Liver (tissue), 8 donors: ENCODE measurements at regions not wholly inside any gene's neighbourhood (a gene's known extent, or its start where the extent isn't known, plus 50 kb on each side); places are given as distances from the start of the nearest gene placed in this dataset.

ENCODE experiments used
- DNase-seq: peaks from one replicate; pipeline ENCODE4 v3.0.0-alpha.2; 2017; ENCODE audit warnings: low spot score
- H3K27ac ChIP-seq, 2 donors: one replicate each; pipeline ENCODE4 v1.7.0; 2013; ENCODE audit warnings: inconsistent platforms in 2 of 2, low read length in 2 of 2, control low read depth in 1 of 2, low read depth in 1 of 2, mild to moderate bottlenecking in 1 of 2
- H3K27me3 ChIP-seq, 4 donors: one replicate each; pipeline versions ENCODE4 v1.6.1 to v1.7.0; 2013; ENCODE audit warnings: low read length in 3 of 4, inconsistent platforms in 1 of 4, mild to moderate bottlenecking in 1 of 4, moderate library complexity in 1 of 4; ENCODE audit not compliant: control insufficient read depth in 4 of 4, insufficient read depth in 4 of 4
- H3K36me3 ChIP-seq, 4 donors: one replicate each; pipeline versions ENCODE4 v1.6.1 to v1.7.0; 2013; ENCODE audit warnings: low read length in 3 of 4, mild to moderate bottlenecking in 3 of 4, low read depth in 1 of 4, moderate library complexity in 1 of 4; ENCODE audit not compliant: control insufficient read depth in 4 of 4, insufficient read depth in 3 of 4
- H3K4me1 ChIP-seq, 4 donors: one replicate each; pipeline versions ENCODE4 v1.6.1 to v1.7.0; 2013; ENCODE audit warnings: low read length in 3 of 4, mild to moderate bottlenecking in 3 of 4, moderate library complexity in 1 of 4; ENCODE audit not compliant: control insufficient read depth in 4 of 4, insufficient read depth in 4 of 4
- H3K4me3 ChIP-seq, 3 donors: one replicate each; pipeline versions ENCODE4 v1.6.1 to v1.7.0; 2013; ENCODE audit warnings: low read length in 3 of 3, control low read depth in 1 of 3, low read depth in 1 of 3, mild to moderate bottlenecking in 1 of 3
- H3K9ac ChIP-seq, 2 donors: one replicate each; pipeline ENCODE4 v1.7.0; 2013; ENCODE audit warnings: low read length in 2 of 2, mild to moderate bottlenecking in 2 of 2, moderate library complexity in 2 of 2, control low read depth in 1 of 2, low read depth in 1 of 2
- H3K9me3 ChIP-seq, 4 donors: one replicate each; pipeline versions ENCODE4 v1.6.1 to v1.7.0; 2013; ENCODE audit warnings: low read length in 3 of 4; ENCODE audit not compliant: control insufficient read depth in 4 of 4
- EGR1 ChIP-seq, 2 donors: IDR thresholded peaks; 2 replicates each; pipeline ENCODE4 v1.6.1; 2016 to 2018; ENCODE audit warnings: antibody characterized with exemption in 2 of 2, low read depth in 2 of 2
- FOXA1 ChIP-seq: IDR thresholded peaks from 2 replicates; pipeline ENCODE4 v1.6.1; 2016; ENCODE audit warnings: antibody characterized with exemption
- FOXA2 ChIP-seq: IDR thresholded peaks from 2 replicates; pipeline ENCODE4 v1.6.1; 2016; ENCODE audit warnings: antibody characterized with exemption
- GABPA ChIP-seq, 2 donors: IDR thresholded peaks in 1 of 2; conservative IDR thresholded peaks in 1 of 2; 2 replicates each; pipeline ENCODE4 v1.6.1; 2016; ENCODE audit warnings: antibody characterized with exemption in 2 of 2, mild to moderate bottlenecking in 1 of 2, moderate library complexity in 1 of 2
- HNF4A ChIP-seq, 2 donors: conservative IDR thresholded peaks; 2 replicates each; pipeline ENCODE4 v1.6.1; 2016; ENCODE audit warnings: antibody characterized with exemption in 2 of 2, mild to moderate bottlenecking in 2 of 2
- HNF4G ChIP-seq: IDR thresholded peaks from 2 replicates; pipeline ENCODE4 v1.6.1; 2016; ENCODE audit warnings: antibody characterized with exemption
- JUND ChIP-seq, 2 donors: IDR thresholded peaks; 2 replicates each; pipeline ENCODE4 v1.6.1; 2016; ENCODE audit warnings: antibody characterized with exemption in 2 of 2
- NR2F2 ChIP-seq: IDR thresholded peaks from 2 replicates; pipeline ENCODE4 v1.6.1; 2016; ENCODE audit warnings: antibody characterized with exemption
- RAD21 ChIP-seq, 2 donors: IDR thresholded peaks; 2 replicates each; pipeline ENCODE4 v1.6.1; 2016; ENCODE audit warnings: antibody characterized with exemption in 2 of 2, mild to moderate bottlenecking in 2 of 2
- RXRA ChIP-seq, 2 donors: IDR thresholded peaks; 2 replicates each; pipeline ENCODE4 v1.6.1; 2017 to 2018; ENCODE audit warnings: antibody characterized with exemption in 2 of 2, mild to moderate bottlenecking in 1 of 2
- SP1 ChIP-seq: IDR thresholded peaks from 2 replicates; pipeline ENCODE4 v1.6.1; 2018; ENCODE audit warnings: antibody characterized with exemption, mild to moderate bottlenecking
- TAF1 ChIP-seq: conservative IDR thresholded peaks from 2 replicates; pipeline ENCODE4 v1.6.1; 2016; ENCODE audit warnings: antibody characterized with exemption, mild to moderate bottlenecking
- YY1 ChIP-seq: IDR thresholded peaks from 2 replicates; pipeline ENCODE4 v1.6.1; 2016; ENCODE audit warnings: antibody characterized with exemption, mild to moderate bottlenecking
- ZBTB33 ChIP-seq: IDR thresholded peaks from 2 replicates; pipeline ENCODE4 v1.6.1; 2016; ENCODE audit warnings: antibody characterized with exemption
- WGBS: extraction: QIAGEN DNeasy Blood & Tissue Kit; methylation state at CpG from one replicate; pipeline ENCODE4 v1.1.7; 2013; 5-methylcytosine and 5-hydroxymethylcytosine counted together
- TF ChIP-seq, protein P1 (sequence below): fragments of 150-350 bp; IDR thresholded peaks from 2 replicates; pipeline ENCODE4 v1.5.1; 2017; ENCODE audit warnings: improper control_type of control experiment, low read depth, low read length; ENCODE audit not compliant: missing input control
- TF ChIP-seq, protein P2 (sequence below): IDR thresholded peaks from 2 replicates; pipeline ENCODE4 v1.6.1; 2016; ENCODE audit warnings: antibody characterized with exemption
- TF ChIP-seq, protein P3 (sequence below): IDR thresholded peaks from 2 replicates; pipeline ENCODE4 v1.6.1; 2016; ENCODE audit warnings: antibody characterized with exemption, mild to moderate bottlenecking
- TF ChIP-seq, protein P4 (sequence below): IDR thresholded peaks from 2 replicates; pipeline ENCODE4 v1.6.1; 2016; ENCODE audit warnings: antibody characterized with exemption
- donor health status: healthy.
- donor health status: healthy.
- donor health status: healthy.
- donor health status: healthy.
- donor health status: healthy.

DNA sequence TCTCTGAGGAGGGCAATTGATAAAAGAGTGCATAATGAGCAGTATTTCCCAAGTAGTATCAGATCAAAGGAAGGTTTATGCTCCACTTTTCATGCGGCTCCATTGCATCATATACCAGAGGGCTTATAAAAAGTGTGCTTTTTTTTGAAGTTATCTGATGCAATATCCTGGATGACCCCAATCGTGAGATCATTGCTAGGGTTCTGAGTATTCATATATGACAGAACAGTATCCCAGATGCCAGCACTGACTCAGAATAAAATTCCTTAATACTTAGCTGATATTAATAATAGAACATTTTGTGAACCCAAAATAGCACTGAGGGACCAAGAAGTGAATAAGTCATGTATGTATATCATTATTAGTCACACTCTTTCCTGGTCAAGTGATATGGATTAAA is 945.5 kb upstream of the AGA start (continued):
- no peak for TF ChIP-seq GABPA (IDR thresholded peaks at IDR 0.05 in 1 of 2, conservative IDR thresholded peaks at IDR 0.05 in 1 of 2)
- TF ChIP-seq NR2F2, result no peak
- TF ChIP-seq FOXA2, result no peak
- TF ChIP-seq, protein P1, sequence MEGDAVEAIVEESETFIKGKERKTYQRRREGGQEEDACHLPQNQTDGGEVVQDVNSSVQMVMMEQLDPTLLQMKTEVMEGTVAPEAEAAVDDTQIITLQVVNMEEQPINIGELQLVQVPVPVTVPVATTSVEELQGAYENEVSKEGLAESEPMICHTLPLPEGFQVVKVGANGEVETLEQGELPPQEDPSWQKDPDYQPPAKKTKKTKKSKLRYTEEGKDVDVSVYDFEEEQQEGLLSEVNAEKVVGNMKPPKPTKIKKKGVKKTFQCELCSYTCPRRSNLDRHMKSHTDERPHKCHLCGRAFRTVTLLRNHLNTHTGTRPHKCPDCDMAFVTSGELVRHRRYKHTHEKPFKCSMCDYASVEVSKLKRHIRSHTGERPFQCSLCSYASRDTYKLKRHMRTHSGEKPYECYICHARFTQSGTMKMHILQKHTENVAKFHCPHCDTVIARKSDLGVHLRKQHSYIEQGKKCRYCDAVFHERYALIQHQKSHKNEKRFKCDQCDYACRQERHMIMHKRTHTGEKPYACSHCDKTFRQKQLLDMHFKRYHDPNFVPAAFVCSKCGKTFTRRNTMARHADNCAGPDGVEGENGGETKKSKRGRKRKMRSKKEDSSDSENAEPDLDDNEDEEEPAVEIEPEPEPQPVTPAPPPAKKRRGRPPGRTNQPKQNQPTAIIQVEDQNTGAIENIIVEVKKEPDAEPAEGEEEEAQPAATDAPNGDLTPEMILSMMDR, result no peak
- no peak for TF ChIP-seq TAF1
- TF ChIP-seq HNF4G, result no peak
- no peak for TF ChIP-seq HNF4A (conservative IDR thresholded peaks at IDR 0.05)
- TF ChIP-seq SP1, result no peak
- no peak for TF ChIP-seq YY1

DNA sequence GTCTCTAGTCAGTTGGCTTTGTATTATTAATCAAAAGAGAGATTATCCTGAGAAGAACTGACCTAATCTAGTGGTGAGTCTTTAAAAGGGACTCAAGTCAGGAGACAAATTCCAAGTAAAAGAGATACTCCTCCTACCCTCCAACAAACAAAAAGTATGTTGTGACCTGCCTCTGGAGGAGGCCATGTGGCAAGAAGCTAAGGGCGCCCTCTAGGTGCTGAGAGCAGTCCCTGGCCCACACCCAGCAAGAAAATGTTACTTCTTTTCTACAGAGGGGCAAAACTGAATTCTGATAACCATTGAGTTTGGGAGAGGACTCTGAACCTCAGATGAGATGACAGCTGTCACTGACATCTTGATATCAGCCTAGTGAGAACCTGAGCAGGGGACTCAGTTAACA is 953.6 kb upstream of the AGA start:
- Histone ChIP-seq H3K27ac (no peak overlapping the region), H3K9ac (no peak overlapping the region), H3K4me1 (no peaks in the 10 kb centered on the region), H3K4me3 (no peak overlapping the region), H3K36me3 (no peaks in the 10 kb centered on the region), H3K9me3 (no peaks in the 10 kb centered on the region), H3K27me3 (no peaks in the 10 kb centered on the region)
- DNase-seq, result no peak
- 67% methylated on average over 1 of the region's 1 CpG for WGBS
- TF ChIP-seq TAF1 (no peak), GABPA (IDR thresholded peaks at IDR 0.05 in 1 of 2, conservative IDR thresholded peaks at IDR 0.05 in 1 of 2) (no peak), RAD21 (IDR thresholded peaks at IDR 0.05) (peak; percentile 70 to 73), YY1 (no peak)
- TF ChIP-seq, protein P1, result peak; percentile 25

- H3K36me3 ChIP-seq, result no peaks in the 10 kb centered on the region
- H3K27ac ChIP-seq, result peak overlapping the region in 1 of 2 donors; percentile 39
- no peak for DNase-seq
- H3K27me3 ChIP-seq, result no peaks in the 10 kb centered on the region
- H3K4me3 ChIP-seq, result peak overlapping the region in 2 of 3 donors; percentile 21 to 37
- 39% methylated on average over 1 of the region's 1 CpG for WGBS
- H3K9me3 ChIP-seq, result peaks cover 0 to 4% (median 0%) of the 10 kb centered on the region in 4 donors
- H3K9ac ChIP-seq, result peak overlapping the region in 1 of 2 donors; percentile 43
- H3K4me1 ChIP-seq, result peaks cover 0 to 20% (median 11%) of the 10 kb centered on the region in 4 donors
- TF ChIP-seq HNF4G (no peak), JUND (IDR thresholded peaks at IDR 0.05) (no peak), RXRA (IDR thresholded peaks at IDR 0.05) (peak in 1 of 2 donors; percentile 47), ZBTB33 (no peak), FOXA1 (peak; percentile 14), SP1 (peak; percentile 51), GABPA (IDR thresholded peaks at IDR 0.05 in 1 of 2, conservative IDR thresholded peaks at IDR 0.05 in 1 of 2) (no peak), NR2F2 (no peak), YY1 (peak; percentile 33), EGR1 (IDR thresholded peaks at IDR 0.05; ENCODE audit: low read depth in 2 of 2) (no peak), HNF4A (conservative IDR thresholded peaks at IDR 0.05) (peak; percentile 62 to 69), RAD21 (IDR thresholded peaks at IDR 0.05) (peak in 1 of 2 donors; percentile 15), FOXA2 (peak; percentile 14), TAF1 (no peak)
- TF ChIP-seq, protein P2, sequence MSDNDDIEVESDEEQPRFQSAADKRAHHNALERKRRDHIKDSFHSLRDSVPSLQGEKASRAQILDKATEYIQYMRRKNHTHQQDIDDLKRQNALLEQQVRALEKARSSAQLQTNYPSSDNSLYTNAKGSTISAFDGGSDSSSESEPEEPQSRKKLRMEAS, result peak; percentile 45
- TF ChIP-seq, protein P3, sequence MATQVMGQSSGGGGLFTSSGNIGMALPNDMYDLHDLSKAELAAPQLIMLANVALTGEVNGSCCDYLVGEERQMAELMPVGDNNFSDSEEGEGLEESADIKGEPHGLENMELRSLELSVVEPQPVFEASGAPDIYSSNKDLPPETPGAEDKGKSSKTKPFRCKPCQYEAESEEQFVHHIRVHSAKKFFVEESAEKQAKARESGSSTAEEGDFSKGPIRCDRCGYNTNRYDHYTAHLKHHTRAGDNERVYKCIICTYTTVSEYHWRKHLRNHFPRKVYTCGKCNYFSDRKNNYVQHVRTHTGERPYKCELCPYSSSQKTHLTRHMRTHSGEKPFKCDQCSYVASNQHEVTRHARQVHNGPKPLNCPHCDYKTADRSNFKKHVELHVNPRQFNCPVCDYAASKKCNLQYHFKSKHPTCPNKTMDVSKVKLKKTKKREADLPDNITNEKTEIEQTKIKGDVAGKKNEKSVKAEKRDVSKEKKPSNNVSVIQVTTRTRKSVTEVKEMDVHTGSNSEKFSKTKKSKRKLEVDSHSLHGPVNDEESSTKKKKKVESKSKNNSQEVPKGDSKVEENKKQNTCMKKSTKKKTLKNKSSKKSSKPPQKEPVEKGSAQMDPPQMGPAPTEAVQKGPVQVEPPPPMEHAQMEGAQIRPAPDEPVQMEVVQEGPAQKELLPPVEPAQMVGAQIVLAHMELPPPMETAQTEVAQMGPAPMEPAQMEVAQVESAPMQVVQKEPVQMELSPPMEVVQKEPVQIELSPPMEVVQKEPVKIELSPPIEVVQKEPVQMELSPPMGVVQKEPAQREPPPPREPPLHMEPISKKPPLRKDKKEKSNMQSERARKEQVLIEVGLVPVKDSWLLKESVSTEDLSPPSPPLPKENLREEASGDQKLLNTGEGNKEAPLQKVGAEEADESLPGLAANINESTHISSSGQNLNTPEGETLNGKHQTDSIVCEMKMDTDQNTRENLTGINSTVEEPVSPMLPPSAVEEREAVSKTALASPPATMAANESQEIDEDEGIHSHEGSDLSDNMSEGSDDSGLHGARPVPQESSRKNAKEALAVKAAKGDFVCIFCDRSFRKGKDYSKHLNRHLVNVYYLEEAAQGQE, result no peak
- TF ChIP-seq, protein P4, sequence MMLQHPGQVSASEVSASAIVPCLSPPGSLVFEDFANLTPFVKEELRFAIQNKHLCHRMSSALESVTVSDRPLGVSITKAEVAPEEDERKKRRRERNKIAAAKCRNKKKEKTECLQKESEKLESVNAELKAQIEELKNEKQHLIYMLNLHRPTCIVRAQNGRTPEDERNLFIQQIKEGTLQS, result no peak
These were observed 970.2 kb upstream of the AGA start for GRCh38 chr4:178412455-178412854.
